PC-3 (cell line): ENCODE measurements at regions not wholly inside any gene's neighbourhood (a gene's known extent, or its start where the extent isn't known, plus 50 kb on each side); places are given as distances from the start of the nearest gene placed in this dataset.

Source experiments
- ATAC-seq: fragments of 200-7000 bp; cut with Tn5 transposase; 2 replicates; pipeline ENCODE4 v1.9.1; 2020; ENCODE audit warnings: mild to moderate bottlenecking, moderate library complexity
- BruUV-seq: library from RNA; stranded (reverse); fragments of 400-500 nt; replicated peaks from 2 replicates; lab custom pipeline; 2021; lab: Mats Ljungman, UMichigan
- CTCF ChIA-PET: fragments of 300-600 bp; sonication (Branson Sonifier 250); formaldehyde crosslinking; loops from one replicate; lab custom pipeline; 2022; ENCODE audit warnings: antibody characterized with exemption; lab: Charles Lee
- POLR2A ChIA-PET: fragments of 300-600 bp; sonication (Branson Sonifier 250); formaldehyde crosslinking; loops from one replicate; lab custom pipeline; 2022; ENCODE audit warnings: antibody characterized with exemption; ENCODE audit not compliant: unreplicated experiment; lab: Charles Lee
- DNase-seq: peaks from one replicate; pipeline ENCODE4 v3.0.0-alpha.2; 2015
- H2AFZ ChIP-seq: fragments of 300-600 bp; sonication (generic); 2 replicates; pipeline ENCODE4 v1.6.0; 2016; ENCODE audit warnings: antibody characterized with exemption, low read length
- H3F3A ChIP-seq: fragments of 300-600 bp; sonication (generic); one replicate; pipeline ENCODE4 v1.6.0; 2017; ENCODE audit warnings: antibody characterized with exemption, low read length, control low read depth, mild to moderate bottlenecking; ENCODE audit not compliant: unreplicated experiment
- H3K27ac ChIP-seq: fragments of 300-600 bp; sonication (generic); 2 replicates; pipeline ENCODE4 v1.5.1; 2016; ENCODE audit warnings: mild to moderate bottlenecking, low read length
- H3K27me3 ChIP-seq: fragments of 300-600 bp; sonication (generic); 2 replicates; pipeline ENCODE4 v1.6.1; 2016; ENCODE audit warnings: low read length, mixed read lengths
- H3K36me3 ChIP-seq: fragments of 300-600 bp; sonication (generic); 2 replicates; pipeline ENCODE4 v1.6.1; 2016; ENCODE audit warnings: low read depth, mixed run types, low read length, mixed read lengths
- H3K4me1 ChIP-seq: fragments of 300-600 bp; sonication (generic); 2 replicates; pipeline ENCODE4 v1.5.1; 2016; ENCODE audit warnings: low read length; ENCODE audit not compliant: insufficient read depth
- H3K4me2 ChIP-seq: fragments of 300-600 bp; sonication (generic); 2 replicates; pipeline ENCODE4 v1.6.0; 2016; ENCODE audit warnings: low read length
- H3K4me3 ChIP-seq: fragments of 300-600 bp; sonication (generic); 2 replicates; pipeline ENCODE4 v1.5.1; 2016; ENCODE audit warnings: mild to moderate bottlenecking, low read length, mixed read lengths
- H3K79me2 ChIP-seq: fragments of 300-600 bp; sonication (generic); 2 replicates; pipeline ENCODE4 v1.6.1; 2017; ENCODE audit warnings: low read length, mixed read lengths
- H3K9ac ChIP-seq: fragments of 300-600 bp; sonication (generic); 2 replicates; pipeline ENCODE4 v1.6.0; 2016; ENCODE audit warnings: mild to moderate bottlenecking, low read length
- H3K9me2 ChIP-seq: fragments of 300-600 bp; sonication (generic); replicated peaks from 2 replicates; pipeline ENCODE4 v1.6.1; 2016; ENCODE audit warnings: mixed run types, low read length, mixed read lengths
- H3K9me3 ChIP-seq: fragments of 300-600 bp; sonication (generic); 2 replicates; pipeline ENCODE4 v1.6.1; 2016; ENCODE audit warnings: low read length, mixed read lengths
- H4K20me1 ChIP-seq: fragments of 300-600 bp; sonication (generic); 2 replicates; pipeline ENCODE4 v1.6.1; 2016; ENCODE audit warnings: low read length, mixed read lengths
- CTCF ChIP-seq: fragments of 300-600 bp; sonication (generic); conservative IDR thresholded peaks from 2 replicates; pipeline ENCODE4 v1.5.1; 2017; ENCODE audit warnings: antibody characterized with exemption, low read depth, mild to moderate bottlenecking, low read length
- EZH2 ChIP-seq: fragments of 300-600 bp; sonication (generic); IDR thresholded peaks from one replicate; pipeline ENCODE4 v1.6.1; 2017; ENCODE audit warnings: antibody characterized with exemption, mild to moderate bottlenecking, low read length; ENCODE audit not compliant: unreplicated experiment
- EZH2phosphoT487 ChIP-seq: fragments of 300-600 bp; sonication (generic); IDR thresholded peaks from 2 replicates; pipeline ENCODE4 v1.6.1; 2018; ENCODE audit warnings: mild to moderate bottlenecking, antibody characterized with exemption, low read length, borderline replicate concordance
- intact Hi-C: fragments of 100-400 bp; cut with micrococcal nuclease; formaldehyde crosslinking; loops from 2 replicates; pipeline ENCODE4 v1.9.0; 2023

- peaks cover 31% of the 10 kb centered on the region for H3K27me3 ChIP-seq
- DNase-seq (no peak), ATAC-seq (no peak)
- no peaks in the 10 kb centered on the region for H3K9me2 ChIP-seq
- H3K9me3 ChIP-seq, result no peaks in the 10 kb centered on the region
- no peak overlapping the region for H2AFZ ChIP-seq
- TF ChIP-seq CTCF (no peak), EZH2phosphoT487 (no peak), EZH2 (no peak)
- CTCF ChIA-PET, result no interaction called here
- no TSS peak for BruUV-seq
- intact Hi-C loops, result no loop called here
- no peaks in the 10 kb centered on the region for H4K20me1 ChIP-seq
- POLR2A ChIA-PET, result no interaction called here
- H3K4me2 ChIP-seq, result no peak overlapping the region
- H3K4me3 ChIP-seq, result no peak overlapping the region
- H3K79me2 ChIP-seq, result no peaks in the 10 kb centered on the region
- H3F3A ChIP-seq, result no peaks in the 10 kb centered on the region
- no peak overlapping the region for H3K9ac ChIP-seq
- no peaks in the 10 kb centered on the region for H3K36me3 ChIP-seq
- H3K4me1 ChIP-seq, result no peaks in the 10 kb centered on the region
- no peak overlapping the region for H3K27ac ChIP-seq
Measured at GRCh38 chr16:63703612-63704011, 1418.3 kb downstream of the CDH11 start.

GRCh38 chr16:63702981-63703590, 1418.8 kb downstream of the CDH11 start:
- H3K9me2 ChIP-seq, result no peaks in the 10 kb centered on the region
- no peaks in the 10 kb centered on the region for H4K20me1 ChIP-seq
- H3K4me1 ChIP-seq, result no peaks in the 10 kb centered on the region
- POLR2A ChIA-PET, result no interaction called here
- no peak for TF ChIP-seq EZH2phosphoT487
- TF ChIP-seq CTCF, result no peak
- TF ChIP-seq EZH2, result no peak
- ATAC-seq (no peak), DNase-seq (no peak)
- H3K27ac ChIP-seq, result no peak overlapping the region
- H3K27me3 ChIP-seq, result peaks cover 31% of the 10 kb centered on the region
- H3K4me3 ChIP-seq, result no peak overlapping the region
- H3K9me3 ChIP-seq, result no peaks in the 10 kb centered on the region
- H3K4me2 ChIP-seq, result no peak overlapping the region
- no peaks in the 10 kb centered on the region for H3F3A ChIP-seq
- CTCF ChIA-PET, result no interaction called here
- H3K9ac ChIP-seq, result no peak overlapping the region
- H3K36me3 ChIP-seq, result no peaks in the 10 kb centered on the region
- no peak overlapping the region for H2AFZ ChIP-seq
- H3K79me2 ChIP-seq, result no peaks in the 10 kb centered on the region
- intact Hi-C loops, result no loop called here
- BruUV-seq, result no TSS peak

GRCh38 chr16:63697736-63698135, 1424.1 kb downstream of the CDH11 start:
- Histone ChIP-seq H3K79me2 (no peaks in the 10 kb centered on the region), H3K9ac (no peak overlapping the region), H3K4me2 (no peak overlapping the region), H3K27me3 (peaks cover 15% of the 10 kb centered on the region), H3K4me3 (no peak overlapping the region), H3K36me3 (no peaks in the 10 kb centered on the region), H3F3A (no peaks in the 10 kb centered on the region), H3K4me1 (no peaks in the 10 kb centered on the region), H4K20me1 (no peaks in the 10 kb centered on the region), H2AFZ (no peak overlapping the region), H3K27ac (no peak overlapping the region), H3K9me2 (no peaks in the 10 kb centered on the region), H3K9me3 (no peaks in the 10 kb centered on the region)
- no peak for DNase-seq
- POLR2A ChIA-PET, result no interaction called here
- intact Hi-C loops, result no loop called here
- TF ChIP-seq EZH2phosphoT487, result no peak
- no peak for TF ChIP-seq EZH2
- TF ChIP-seq CTCF, result no peak
- ATAC-seq, result no peak
- no TSS peak for BruUV-seq
- CTCF ChIA-PET, result no interaction called here
